Limb (tissue), 2 donors: ENCODE measurements at regions not wholly inside any gene's neighbourhood (a gene's known extent, or its start where the extent isn't known, plus 50 kb on each side); places are given as distances from the start of the nearest gene placed in this dataset.

Source experiments
- DNase-seq, 2 donors: peaks; one replicate each; pipeline ENCODE4 v3.0.0-alpha.2; 2016; ENCODE audit errors: extremely low spot score in 2 of 2

DNA sequence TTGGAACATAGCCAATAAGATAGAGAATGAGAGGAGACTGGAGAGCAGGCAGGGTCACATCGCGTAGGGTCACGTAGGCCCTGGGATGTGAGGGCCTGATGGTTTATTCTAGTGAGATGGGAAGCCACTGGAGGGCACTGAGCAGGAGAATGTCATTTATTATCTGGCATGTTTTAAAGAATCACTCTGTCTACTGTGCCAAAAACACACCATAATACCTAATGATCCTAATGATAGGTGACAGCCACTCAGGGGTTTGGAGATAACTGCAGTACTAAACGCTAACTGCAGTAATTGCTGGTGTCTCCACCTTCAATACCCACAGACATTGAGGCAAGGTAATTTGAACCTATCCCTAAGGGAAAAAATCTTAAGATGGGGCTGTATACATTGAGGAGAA is 185.4 kb downstream of the TTLL7 start:
- no peak for DNase-seq

DNA sequence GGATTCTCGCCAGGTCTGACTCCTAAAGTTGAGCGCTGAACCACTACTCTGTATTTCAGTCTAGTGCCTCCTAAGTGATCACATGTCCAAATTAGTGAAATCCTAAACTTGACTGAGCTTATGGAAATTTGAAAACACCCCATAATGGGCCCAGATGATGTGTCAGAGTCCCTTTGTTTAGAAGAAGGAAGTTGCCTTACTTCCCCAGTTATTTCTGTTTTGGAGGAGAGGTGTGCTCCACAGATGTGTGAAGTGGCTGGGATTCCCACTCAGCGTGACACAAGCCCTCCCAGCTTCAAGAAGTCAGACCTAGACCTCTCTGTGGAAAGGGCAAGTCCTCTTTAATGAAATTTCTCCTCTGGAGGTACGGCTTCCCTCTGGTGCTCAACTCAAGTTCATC is 188.8 kb downstream of the TTLL7 start:
- no peak for DNase-seq

DNA sequence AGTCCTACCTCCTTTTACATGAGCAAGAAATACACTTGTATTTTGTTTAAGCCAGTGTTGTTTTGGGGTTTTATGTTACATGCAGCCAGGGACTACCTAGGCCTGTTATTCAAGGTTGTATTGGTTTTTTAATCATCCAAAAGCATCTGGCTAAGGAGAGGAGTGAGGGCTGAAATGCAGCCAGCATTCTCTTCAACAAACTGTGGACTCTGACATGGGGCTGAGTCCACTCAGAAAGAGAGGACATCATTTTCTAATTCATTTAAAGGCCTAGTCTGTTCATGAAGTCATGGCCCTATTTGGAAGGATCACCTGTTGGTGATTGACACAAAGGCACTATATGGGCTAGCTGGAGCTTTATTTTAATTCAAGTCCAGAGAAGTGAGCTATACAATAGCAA is 190.4 kb downstream of the TTLL7 start:
- no peak for DNase-seq

DNA sequence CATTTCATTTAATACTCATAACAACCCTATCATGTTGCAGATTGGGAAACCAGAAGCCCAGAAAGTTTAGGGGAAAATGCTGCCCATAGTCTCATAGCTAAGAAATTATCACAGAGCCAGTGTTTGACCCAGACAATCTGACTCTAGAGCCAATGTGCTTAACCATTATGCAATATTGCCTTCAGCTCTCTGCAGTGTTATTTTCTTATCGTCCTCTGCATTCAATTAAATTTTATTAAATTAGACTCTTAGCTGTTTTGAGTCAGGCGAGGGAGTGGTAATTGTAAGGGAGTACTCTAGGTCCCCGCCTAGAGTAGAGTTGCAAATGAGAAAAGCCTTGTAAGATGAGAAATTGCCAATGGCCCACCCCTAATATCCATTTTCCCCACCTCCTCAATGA is 191.1 kb downstream of the TTLL7 start:
- no peak for DNase-seq

DNA sequence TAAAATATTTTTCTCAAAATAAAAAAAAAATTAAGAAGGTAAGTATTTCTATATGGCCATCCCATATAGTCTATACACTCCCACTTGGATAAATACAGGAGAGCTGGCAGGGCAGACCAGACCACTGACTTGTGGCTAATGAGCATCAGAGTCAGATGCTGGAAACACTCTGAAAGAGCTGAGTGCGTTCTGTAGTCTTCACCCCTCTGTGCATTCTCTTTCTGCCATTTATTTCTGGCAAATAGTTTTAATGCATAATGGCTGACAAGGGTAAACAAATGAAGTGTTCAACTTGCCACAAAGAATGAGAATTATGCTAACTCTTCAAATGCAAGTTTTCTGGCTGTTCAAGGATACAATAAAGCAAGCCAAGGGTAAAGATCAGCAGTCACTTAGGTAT is 191.7 kb downstream of the TTLL7 start:
- no peak for DNase-seq

DNA sequence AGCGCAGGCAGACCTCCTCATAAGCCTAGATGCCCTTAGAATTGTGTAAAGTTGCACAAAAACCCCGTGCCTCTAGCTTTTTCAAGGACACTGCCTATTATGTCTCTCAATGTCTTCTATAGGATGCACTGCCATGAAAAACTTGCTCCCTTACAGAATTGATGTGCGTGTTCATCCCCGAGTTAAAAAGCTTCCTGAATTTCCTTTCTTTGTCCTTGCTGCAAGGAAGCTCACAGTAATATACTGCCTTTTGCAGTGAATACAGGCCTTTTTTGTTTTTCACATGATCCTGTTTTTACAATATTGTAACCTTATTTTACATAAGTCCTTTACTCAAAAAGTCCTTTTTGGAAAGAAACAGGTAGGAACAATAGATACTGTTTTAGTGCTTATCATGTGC is 193.0 kb downstream of the TTLL7 start:
- DNase-seq: no peak

DNA sequence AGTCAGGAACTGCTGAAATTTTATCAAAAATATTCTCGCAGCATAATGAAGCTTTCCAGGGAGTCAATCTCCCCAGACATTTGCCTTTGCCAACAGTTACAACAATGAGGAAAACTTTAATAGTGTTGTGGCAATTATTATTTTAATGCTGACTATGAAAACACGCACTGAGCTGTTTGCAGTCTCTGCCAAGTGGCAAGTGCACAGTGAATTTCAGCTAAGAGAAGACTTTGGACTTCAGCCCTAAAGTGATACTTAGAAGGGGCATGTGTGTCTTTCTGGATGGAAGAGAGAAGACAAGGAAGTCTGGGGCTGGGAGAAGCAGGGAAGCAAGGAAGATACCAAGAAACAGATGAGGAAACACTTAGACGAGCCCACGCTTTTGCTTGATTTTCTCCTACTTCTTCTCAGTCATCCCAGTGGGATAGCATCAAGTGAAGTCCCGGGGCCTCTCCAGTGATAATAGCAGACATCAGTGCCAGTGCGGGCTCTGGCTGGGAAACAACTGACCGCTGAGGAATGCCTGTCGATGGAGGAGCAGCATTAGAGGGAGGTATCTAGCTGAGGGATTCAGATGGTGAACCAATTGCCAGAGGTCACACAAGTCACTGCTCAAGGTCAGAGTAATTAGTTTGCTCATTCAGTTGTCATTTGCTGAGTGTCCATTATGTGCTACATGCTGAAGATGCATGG is 196.3 kb downstream of the TTLL7 start:
- no peak for DNase-seq

DNA sequence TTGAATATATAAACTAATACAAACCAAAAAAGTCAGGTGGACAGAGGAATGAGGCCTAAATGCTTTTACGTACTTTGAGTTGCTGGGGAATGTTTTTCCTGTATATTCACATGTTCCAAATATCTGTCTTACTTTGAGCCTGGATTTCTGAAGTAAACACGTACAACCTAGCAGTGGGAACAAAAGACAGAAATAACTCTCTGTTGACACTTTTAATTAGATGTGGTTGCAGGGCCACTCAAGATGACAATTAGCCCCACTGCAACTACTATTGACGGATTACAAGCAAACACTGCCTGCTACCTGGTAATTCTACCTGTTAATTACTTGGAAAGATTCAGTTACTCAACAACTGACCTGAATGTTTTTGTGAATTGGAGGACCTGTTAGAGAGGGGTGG is 196.9 kb downstream of the TTLL7 start:
- DNase-seq: no peak

DNA sequence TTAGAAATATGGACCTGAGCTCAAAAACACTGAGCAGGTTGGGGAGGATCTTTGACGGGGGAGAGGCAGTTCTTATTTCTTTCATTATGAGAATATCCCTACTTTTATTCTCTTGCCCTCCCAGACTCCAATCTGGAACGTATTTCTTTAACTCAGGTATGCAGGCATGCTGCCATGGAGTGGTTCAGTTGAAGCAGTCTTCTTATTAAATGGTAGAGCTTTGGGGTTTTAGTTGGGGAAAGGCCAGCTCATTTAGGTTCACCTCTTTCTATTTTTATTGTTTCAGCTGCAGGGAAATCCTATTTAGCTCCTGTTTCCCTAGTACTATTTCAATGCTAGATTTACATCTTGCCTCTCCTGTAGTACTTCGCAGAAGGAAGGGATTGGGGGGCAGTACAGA is 198.9 kb downstream of the TTLL7 start:
- DNase-seq: peak; percentile 28 to 39

DNA sequence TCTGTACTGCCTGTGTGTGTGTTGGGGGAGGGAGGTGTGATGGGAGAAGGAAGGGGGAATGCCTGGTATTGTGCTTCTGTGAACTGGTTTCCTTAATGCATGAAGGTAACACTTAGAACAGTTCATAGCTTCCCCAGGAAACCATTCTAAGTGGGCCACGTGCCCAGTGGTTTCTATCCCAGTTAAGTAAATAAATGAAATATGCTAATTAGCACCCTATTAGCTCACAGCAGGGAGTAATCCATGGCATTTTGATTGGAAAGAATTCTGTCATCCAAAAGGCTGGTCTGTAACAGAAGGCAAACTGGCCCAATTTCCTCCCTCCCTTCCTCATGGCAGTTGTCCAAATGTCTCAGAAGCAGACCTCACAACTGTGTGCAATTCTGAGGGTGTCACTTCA is 199.3 kb downstream of the TTLL7 start:
- peak; percentile 13 to 44 for DNase-seq

DNA sequence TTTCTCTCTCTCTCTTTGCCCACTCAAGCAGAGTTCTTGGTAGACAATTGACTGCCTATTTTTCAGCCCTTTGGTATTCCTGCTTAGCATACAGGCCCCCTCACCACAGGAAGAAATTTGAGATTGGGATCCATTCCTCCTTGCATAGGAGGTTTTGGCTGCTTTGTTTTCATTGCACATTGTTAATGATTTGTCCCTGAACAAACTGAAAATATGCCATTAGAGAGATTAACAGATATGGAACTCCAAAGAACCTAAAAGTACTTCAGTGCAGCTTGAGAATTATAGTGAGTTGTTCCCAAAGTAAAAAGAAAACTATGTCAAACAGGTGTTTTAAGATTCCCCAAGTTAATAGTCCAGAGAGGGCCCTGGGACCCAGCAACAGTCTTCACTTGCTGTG is 200.0 kb downstream of the TTLL7 start:
- no peak for DNase-seq

DNA sequence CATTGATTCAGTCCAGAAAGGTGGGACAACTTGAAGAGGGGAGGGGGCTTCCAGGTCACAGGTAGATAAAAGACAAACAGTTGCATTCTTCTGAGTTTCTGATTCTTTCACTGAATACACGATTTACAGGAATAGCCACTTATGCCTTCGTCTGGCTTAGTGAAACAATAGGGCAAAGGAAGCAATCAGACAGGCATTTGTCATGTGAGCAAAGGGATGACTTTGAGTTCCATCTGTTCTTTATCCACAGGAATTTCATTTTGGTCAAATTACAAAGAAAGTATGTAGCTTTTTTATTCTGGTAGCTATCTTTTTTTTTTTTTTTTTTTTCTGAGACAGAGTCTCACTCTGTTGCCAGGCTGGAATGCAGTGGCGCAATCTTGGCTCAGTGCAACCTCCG is 202.5 kb downstream of the TTLL7 start:
- no peak for DNase-seq

DNA sequence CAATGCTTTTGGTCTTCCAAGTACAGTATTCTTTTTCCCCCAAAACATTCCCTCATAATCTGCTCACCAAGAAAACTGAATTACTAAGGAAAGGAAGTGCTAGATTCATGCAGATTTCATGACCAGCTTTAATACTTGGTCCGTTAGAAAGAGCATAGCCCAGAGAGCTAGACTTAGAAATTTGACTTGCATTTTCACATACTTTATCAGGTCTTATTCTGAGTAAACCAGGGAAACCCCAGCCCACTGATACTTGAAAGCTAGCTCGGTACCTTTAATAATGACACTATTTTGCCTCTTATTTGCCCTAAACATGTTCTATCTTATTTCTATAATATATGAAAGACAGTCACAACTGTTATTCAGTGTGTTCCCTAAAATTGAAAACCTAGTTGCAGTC is 204.5 kb downstream of the TTLL7 start:
- DNase-seq: no peak

DNA sequence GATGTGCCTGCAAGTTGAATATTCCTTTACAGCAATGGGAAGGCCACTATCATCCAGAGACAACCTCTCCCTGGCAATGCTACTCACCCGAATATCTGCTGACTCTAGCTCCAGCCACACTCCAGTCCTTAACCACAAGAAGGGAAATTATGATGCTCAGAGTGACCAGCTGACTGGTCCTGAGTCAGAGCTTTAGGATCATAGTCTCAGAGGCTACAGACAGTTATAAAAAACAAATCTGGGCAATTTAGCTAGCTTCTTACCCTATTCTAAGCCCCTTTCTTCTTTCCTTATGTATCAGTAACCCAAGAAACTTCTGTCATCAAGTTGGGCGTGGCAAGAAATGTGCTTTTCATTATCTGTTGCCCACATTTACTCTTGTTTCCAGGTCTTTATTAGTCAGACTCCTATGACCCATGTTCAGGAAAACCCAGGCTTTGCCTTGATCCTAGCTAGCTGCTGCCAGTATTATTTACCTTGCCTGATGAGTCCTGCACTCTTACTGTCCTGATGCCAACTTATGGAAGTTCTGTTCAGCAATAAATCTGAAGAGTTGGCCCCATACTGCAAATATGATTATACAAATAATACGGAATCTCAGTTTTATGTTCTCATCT is 207.0 kb downstream of the TTLL7 start:
- no peak for DNase-seq

DNA sequence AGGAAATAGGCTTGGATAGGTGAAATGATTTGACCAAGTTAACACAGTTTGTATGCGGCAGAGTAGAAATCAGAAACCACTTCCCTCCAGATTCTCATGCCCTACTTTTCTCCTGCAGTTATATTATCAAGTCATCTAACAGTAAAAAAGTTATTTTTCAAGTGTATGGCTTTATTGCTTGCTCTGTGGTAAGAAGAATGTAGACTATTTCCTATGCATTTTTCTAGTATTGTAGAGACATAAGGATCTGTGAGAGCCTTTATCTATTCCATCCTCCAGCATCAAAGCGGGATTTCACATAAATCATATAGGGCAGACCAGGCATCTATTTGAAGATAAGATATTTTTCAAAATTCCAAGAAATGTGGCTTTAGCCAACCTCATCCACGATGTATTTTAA is 208.5 kb downstream of the TTLL7 start:
- no peak for DNase-seq

DNA sequence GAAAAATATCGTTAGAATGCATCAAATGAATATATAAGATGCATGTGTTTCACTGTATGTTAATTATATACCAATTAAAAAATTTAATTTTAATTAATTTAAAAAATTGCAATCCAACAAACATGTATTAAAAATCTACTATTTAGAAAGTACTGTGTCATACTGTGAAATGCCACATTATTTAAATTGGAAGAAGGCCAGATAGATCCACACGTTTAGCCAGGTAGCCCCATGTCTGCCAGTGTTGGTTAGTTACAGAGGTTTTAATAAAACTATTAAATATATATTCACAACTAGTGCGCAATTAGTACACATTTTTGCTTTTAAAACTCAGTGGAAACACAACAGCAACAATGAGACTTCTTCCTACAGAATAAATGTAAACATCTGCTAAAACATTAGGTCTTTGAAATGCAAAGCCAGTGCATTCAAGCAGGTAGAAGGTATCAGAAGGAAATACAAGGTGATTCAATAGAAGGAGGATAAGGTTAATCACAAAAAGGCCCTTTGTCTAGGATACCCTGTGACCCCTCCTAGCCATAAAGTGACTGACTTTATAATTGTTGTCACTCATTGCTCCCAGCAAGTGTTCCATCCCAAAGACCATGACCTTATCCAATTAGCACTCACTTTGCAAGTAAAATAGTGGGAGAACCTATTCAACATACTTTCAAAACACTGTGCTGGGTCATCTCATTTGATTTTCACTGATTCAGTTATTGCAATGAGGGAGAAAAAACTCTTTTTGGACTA is 211.5 kb downstream of the TTLL7 start:
- no peak for DNase-seq

DNA sequence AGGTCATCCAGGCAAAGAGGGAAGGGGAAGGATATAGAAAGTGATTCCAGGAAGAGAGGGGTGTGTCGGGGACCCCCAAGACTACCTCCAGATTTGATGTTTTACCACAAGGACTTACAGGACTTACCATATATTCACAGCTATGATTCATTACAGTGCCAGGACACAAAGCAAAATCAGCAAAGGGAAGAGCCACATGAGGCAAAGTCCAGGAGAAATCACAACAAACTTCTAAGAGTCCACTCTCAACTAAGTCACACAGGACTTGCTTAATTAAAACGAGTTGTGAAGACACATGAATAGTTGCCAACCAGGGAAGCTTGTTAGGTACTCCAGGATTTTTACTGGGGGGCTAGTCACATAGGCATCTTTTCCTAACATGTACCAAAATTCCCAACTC is 217.3 kb downstream of the TTLL7 start:
- no peak for DNase-seq

DNA sequence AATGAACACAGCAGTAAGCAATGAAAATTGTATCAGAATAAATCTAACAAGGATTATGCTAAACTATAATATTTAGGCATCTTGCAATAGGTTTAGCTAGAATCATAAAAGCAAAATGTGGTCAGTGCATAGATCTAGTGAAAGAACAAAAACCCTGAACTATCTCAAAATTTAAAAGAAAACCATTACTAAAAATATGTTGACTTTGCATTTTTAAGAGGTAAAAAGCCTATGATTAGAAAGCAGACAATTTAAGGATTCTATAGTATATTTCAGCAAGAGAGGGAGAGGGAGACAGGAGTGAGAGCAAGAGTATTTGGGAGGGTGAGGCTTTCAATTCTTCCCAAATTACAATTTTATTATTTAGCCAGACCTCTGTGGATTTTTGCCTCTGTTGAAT is 219.4 kb downstream of the TTLL7 start:
- no peak for DNase-seq

DNA sequence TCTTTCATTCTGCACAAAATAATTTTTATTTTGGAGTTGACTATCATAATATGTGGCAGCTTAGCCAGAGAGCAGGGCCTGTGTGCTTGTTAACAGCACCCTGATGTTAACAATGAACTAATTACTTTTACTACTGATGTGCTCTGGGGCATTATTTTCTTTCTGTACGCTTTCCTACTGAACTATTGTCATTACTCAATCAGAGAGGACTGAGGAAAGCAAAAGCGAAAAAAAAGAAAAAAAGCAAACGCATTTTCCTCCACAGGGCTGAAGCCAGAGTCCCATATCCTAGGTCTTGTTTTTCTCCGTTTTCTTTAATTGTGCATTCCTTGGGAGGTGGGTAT is 221.2 kb downstream of the TTLL7 start:
- DNase-seq: no peak

DNA sequence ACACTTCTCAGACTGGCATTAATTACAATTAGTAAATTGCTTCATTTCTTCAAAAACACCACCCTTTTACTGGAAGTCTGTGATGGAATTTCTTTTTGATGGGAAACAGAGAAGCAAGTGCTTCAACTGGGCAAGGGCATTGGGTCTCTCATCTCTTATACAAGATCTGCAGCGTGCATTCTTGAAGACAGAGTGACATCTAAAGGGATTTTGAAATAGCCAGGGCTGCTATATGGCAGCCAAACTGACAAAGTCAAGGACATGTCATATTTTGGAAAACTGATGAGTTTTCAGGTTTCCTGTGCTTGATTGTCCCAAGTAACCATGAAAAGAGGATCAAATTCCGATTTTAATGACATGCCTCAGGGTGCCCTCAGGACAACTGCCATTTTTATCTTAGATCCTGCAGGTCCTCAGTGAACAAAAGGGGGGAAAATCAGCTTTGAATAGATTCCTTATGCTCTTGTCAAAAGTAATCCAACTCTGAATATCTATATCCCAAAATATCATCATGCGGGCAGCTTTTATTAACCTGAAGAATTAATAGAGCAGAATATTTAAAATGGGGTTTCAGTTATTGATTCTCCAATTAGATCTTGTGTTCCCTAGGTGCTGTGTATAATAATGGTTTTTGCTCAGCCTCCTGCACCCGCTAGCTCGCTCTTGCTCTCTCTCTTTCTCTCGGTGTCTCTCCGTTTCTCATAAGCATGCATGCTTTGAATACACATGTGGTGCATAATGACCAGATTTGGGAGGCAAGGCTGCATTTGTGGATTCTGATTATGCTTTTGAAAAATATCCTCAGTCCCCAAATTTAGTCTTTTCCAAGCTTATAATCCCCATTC is 221.8 kb downstream of the TTLL7 start:
- DNase-seq: no peak

DNA sequence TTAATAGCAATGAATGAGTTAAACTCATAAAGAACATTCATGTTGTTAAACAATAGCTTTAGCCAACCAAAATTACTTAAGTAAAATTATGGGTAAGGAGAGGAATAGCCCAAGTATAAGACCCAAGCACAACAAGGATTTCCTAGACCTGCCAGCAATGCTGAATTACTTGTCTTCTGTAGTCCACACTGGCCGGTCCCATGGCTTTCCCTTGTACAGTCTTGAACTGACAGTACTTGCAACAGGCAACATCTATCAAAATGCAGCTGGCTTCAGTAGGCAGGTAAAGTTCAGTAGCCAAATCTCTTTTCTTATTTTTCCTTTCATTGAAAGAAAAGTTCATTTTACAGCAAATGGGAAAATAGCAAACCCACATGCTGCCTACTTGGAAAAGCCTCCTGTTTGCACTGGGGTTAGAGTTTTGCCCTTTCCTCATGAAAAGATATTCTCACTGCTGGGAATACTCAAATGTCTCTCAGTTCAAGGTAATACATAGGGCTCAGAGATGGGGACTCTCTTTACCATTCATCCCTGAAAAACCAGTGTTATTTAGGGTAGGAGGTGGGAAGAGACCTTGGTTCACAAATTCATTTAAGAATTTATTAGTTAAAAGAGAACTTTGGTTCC is 222.8 kb downstream of the TTLL7 start:
- no peak for DNase-seq

DNA sequence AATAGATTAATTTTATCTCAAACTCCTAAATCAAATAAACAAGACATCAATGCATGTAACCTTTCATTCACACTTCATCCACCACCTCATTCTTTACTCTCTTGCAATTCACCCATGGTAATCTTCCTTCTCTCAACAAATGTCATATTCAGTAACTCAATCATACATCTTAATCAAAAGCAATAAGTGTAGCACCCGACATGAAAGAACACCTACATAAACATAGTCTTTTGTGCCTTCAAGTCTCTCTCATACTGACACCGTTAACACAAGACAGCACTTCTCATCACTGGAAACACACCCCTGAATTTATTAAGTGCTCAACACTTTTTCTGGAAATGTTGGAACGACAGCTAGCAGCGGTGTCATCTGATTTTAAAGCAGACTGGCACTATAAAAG is 225.9 kb downstream of the TTLL7 start:
- no peak for DNase-seq
